ENCODE measurements at regions not wholly inside any gene's neighbourhood (a gene's known extent, or its start where the extent isn't known, plus 50 kb on each side); places are given as distances from the start of the nearest gene placed in this dataset.

- DNase-seq (ENCODE audit: low read depth) = peak; percentile 78
- TF ChIP-seq CTCF (conservative IDR thresholded peaks at IDR 0.05; ENCODE audit: control insufficient read depth, insufficient read depth, low read depth, low read length) = no peak
- H3K4me3 ChIP-seq (ENCODE audit: control insufficient read depth, low read depth, low read length) = no peak overlapping the region
These were observed 397.1 kb downstream of the NOVA1 start for GRCh38 chr14:26200687-26201086.

- TF ChIP-seq CTCF (conservative IDR thresholded peaks at IDR 0.05; ENCODE audit: control insufficient read depth, insufficient read depth, low read depth, low read length) = no peak
- H3K4me3 ChIP-seq (ENCODE audit: control insufficient read depth, low read depth, low read length) = no peak overlapping the region
- peak; percentile 91 for DNase-seq (ENCODE audit: low read depth)
These were observed 398.1 kb downstream of the NOVA1 start for GRCh38 chr14:26199590-26200370.

GRCh38 chr14:26199096-26199495 lies 398.7 kb downstream of the NOVA1 start:
- TF ChIP-seq CTCF (conservative IDR thresholded peaks at IDR 0.05; ENCODE audit: control insufficient read depth, insufficient read depth, low read depth, low read length) = no peak
- no peak for DNase-seq (ENCODE audit: low read depth)
- H3K4me3 ChIP-seq (ENCODE audit: control insufficient read depth, low read depth, low read length) = no peak overlapping the region

- TF ChIP-seq CTCF (conservative IDR thresholded peaks at IDR 0.05; ENCODE audit: control insufficient read depth, insufficient read depth, low read depth, low read length) = no peak
- DNase-seq (ENCODE audit: low read depth) = no peak
- H3K4me3 ChIP-seq (ENCODE audit: control insufficient read depth, low read depth, low read length) = no peak overlapping the region
These were observed 403.0 kb downstream of the NOVA1 start for GRCh38 chr14:26194816-26195215.

- TF ChIP-seq CTCF (conservative IDR thresholded peaks at IDR 0.05; ENCODE audit: control insufficient read depth, insufficient read depth, low read depth, low read length) = no peak
These were observed 406.2 kb downstream of the NOVA1 start for GRCh38 chr14:26191671-26192070.

GRCh38 chr14:26191123-26191522 lies 406.7 kb downstream of the NOVA1 start:
- no peak overlapping the region for H3K4me3 ChIP-seq (ENCODE audit: control insufficient read depth, low read depth, low read length)

More at GRCh38 chr14:26191671-26192070, 406.2 kb downstream of the NOVA1 start:
- H3K4me3 ChIP-seq (ENCODE audit: control insufficient read depth, low read depth, low read length) = no peak overlapping the region
- peak; percentile 60 for DNase-seq (ENCODE audit: low read depth)

More at GRCh38 chr14:26191123-26191522, 406.7 kb downstream of the NOVA1 start:
- peak; percentile 47 for TF ChIP-seq CTCF (conservative IDR thresholded peaks at IDR 0.05; ENCODE audit: control insufficient read depth, insufficient read depth, low read depth, low read length)
- peak; percentile 60 for DNase-seq (ENCODE audit: low read depth)
